KMS-11 (cell line): ENCODE measurements at regions not wholly inside any gene's neighbourhood (a gene's known extent, or its start where the extent isn't known, plus 50 kb on each side); places are given as distances from the start of the nearest gene placed in this dataset.

Experiments used
- H2AFZ ChIP-seq: fragments of 200-600 bp; sonication (generic); 2 replicates; pipeline ENCODE4 v1.6.1; 2016; ENCODE audit warnings: antibody characterized with exemption, mixed run types, low read depth
- H3K27ac ChIP-seq: fragments of 200-600 bp; sonication (generic); 2 replicates; pipeline ENCODE4 v1.6.1; 2016; ENCODE audit warnings: mild to moderate bottlenecking, mixed run types
- H3K27me3 ChIP-seq: fragments of 200-600 bp; sonication (generic); 2 replicates; pipeline ENCODE4 v1.6.1; 2017; ENCODE audit warnings: mild to moderate bottlenecking, low read depth, mixed run types, moderate library complexity; ENCODE audit not compliant: insufficient read depth
- H3K36me3 ChIP-seq: fragments of 200-600 bp; sonication (generic); 2 replicates; pipeline ENCODE4 v1.6.1; 2017; ENCODE audit warnings: mild to moderate bottlenecking, mixed run types; ENCODE audit not compliant: insufficient read depth
- H3K4me1 ChIP-seq: fragments of 200-600 bp; sonication (generic); 2 replicates; pipeline ENCODE4 v1.6.1; 2016; ENCODE audit warnings: mild to moderate bottlenecking, low read depth, mixed run types; ENCODE audit not compliant: poor library complexity, severe bottlenecking
- H3K4me2 ChIP-seq: fragments of 200-600 bp; sonication (generic); 2 replicates; pipeline ENCODE4 v1.7.0; 2016; ENCODE audit warnings: mild to moderate bottlenecking, mixed run types
- H3K4me3 ChIP-seq: fragments of 200-600 bp; sonication (generic); IDR thresholded peaks from 2 replicates; pipeline ENCODE4 v1.6.1; 2017; ENCODE audit warnings: low read depth, low read length, mixed read lengths; ENCODE audit not compliant: insufficient read depth
- H3K79me2 ChIP-seq: fragments of 200-600 bp; sonication (generic); 2 replicates; pipeline ENCODE4 v1.6.1; 2016; ENCODE audit warnings: low read depth, mixed run types; ENCODE audit not compliant: insufficient read depth
- H3K9ac ChIP-seq: fragments of 200-600 bp; sonication (generic); 2 replicates; pipeline ENCODE4 v1.6.1; 2016; ENCODE audit warnings: mild to moderate bottlenecking, mixed run types
- H4K20me1 ChIP-seq: fragments of 200-600 bp; sonication (generic); 2 replicates; pipeline ENCODE4 v1.6.1; 2016; ENCODE audit warnings: mild to moderate bottlenecking, mixed run types; ENCODE audit not compliant: insufficient read depth
- TF ChIP-seq, protein P1 (sequence below): fragments of 200-600 bp; sonication (generic); conservative IDR thresholded peaks from 2 replicates; pipeline ENCODE4 v1.6.1; 2017; ENCODE audit warnings: low read depth, mild to moderate bottlenecking, antibody characterized with exemption, low read length, moderate library complexity, mixed read lengths

DNA sequence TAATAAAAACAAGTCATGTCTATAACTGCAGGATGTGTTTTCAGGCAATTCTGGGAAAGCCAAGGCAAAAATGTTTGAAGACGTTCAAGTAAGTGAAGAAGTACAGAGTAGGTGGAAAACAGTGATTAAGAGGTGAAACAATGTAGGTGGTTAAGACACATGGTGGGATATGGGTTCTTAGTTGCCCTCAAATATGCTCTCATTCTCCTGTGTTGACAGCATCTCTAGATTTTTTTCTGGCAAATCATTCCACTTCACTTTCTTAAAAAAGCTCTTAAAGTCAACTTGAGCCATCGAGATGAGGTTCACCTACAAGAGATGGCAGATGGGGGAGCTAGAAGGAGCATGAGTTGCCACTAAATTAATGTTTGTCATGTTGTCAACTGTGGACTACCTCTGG is 1041.0 kb upstream of the CNTN5 start:
- Histone ChIP-seq H3K4me1 (no peaks in the 10 kb centered on the region), H3K27ac (no peak overlapping the region), H3K79me2 (no peaks in the 10 kb centered on the region), H4K20me1 (no peaks in the 10 kb centered on the region), H2AFZ (no peak overlapping the region), H3K9ac (no peak overlapping the region), H3K4me2 (no peak overlapping the region), H3K4me3 (no peak overlapping the region), H3K27me3 (no peaks in the 10 kb centered on the region), H3K36me3 (no peaks in the 10 kb centered on the region)
- TF ChIP-seq, protein P1, sequence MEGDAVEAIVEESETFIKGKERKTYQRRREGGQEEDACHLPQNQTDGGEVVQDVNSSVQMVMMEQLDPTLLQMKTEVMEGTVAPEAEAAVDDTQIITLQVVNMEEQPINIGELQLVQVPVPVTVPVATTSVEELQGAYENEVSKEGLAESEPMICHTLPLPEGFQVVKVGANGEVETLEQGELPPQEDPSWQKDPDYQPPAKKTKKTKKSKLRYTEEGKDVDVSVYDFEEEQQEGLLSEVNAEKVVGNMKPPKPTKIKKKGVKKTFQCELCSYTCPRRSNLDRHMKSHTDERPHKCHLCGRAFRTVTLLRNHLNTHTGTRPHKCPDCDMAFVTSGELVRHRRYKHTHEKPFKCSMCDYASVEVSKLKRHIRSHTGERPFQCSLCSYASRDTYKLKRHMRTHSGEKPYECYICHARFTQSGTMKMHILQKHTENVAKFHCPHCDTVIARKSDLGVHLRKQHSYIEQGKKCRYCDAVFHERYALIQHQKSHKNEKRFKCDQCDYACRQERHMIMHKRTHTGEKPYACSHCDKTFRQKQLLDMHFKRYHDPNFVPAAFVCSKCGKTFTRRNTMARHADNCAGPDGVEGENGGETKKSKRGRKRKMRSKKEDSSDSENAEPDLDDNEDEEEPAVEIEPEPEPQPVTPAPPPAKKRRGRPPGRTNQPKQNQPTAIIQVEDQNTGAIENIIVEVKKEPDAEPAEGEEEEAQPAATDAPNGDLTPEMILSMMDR = no peak

DNA sequence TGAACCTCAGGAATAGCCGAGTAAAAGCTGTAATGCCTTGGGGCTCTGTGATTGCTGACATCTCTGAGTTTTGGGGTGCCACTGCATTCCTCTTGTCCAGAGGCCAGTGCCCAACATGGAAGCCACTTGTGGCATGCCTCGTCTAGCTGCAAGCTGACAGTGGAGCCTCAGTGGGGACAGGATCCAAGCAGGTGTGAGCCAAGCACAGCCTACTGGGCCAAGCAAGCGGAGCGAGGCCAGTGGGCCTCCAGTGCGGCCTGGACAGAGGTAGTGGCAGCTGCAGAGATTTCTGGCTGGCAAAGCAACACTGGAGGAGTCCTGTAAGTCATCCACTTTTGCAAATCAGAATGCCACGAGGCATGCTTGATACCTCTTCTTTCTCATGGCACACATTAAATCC is 1038.2 kb upstream of the CNTN5 start:
- TF ChIP-seq, protein P1 = no peak
- Histone ChIP-seq H3K36me3 (no peaks in the 10 kb centered on the region), H3K4me1 (no peaks in the 10 kb centered on the region), H3K4me2 (no peak overlapping the region), H3K27ac (no peak overlapping the region), H4K20me1 (no peaks in the 10 kb centered on the region), H2AFZ (no peak overlapping the region), H3K4me3 (no peak overlapping the region), H3K27me3 (no peaks in the 10 kb centered on the region), H3K79me2 (no peaks in the 10 kb centered on the region), H3K9ac (no peak overlapping the region)

DNA sequence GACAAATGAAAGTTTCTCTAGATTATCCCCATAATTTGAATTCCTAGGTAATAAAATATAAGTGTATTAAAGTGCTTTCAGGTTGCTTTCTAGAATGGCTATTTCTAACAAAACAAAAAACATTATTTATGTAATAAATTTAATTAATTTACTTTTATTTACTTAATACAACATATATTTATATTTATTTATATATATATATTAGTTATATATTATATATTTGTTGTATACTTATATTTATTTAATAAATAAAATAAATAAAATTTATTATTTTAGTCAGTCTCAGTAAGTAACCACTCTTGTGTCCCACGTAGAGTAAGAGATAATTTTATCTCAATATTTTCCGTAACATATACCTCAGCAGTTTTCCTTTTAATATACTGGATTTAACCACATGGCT is 1031.6 kb upstream of the CNTN5 start:
- no peak overlapping the region for H3K9ac ChIP-seq
- no peaks in the 10 kb centered on the region for H3K4me1 ChIP-seq
- no peak overlapping the region for H2AFZ ChIP-seq
- TF ChIP-seq, protein P1 = no peak
- no peaks in the 10 kb centered on the region for H3K79me2 ChIP-seq
- no peaks in the 10 kb centered on the region for H4K20me1 ChIP-seq
- no peaks in the 10 kb centered on the region for H3K36me3 ChIP-seq
- H3K27me3 ChIP-seq = no peaks in the 10 kb centered on the region
- no peak overlapping the region for H3K27ac ChIP-seq
- no peak overlapping the region for H3K4me3 ChIP-seq
- H3K4me2 ChIP-seq = no peak overlapping the region

DNA sequence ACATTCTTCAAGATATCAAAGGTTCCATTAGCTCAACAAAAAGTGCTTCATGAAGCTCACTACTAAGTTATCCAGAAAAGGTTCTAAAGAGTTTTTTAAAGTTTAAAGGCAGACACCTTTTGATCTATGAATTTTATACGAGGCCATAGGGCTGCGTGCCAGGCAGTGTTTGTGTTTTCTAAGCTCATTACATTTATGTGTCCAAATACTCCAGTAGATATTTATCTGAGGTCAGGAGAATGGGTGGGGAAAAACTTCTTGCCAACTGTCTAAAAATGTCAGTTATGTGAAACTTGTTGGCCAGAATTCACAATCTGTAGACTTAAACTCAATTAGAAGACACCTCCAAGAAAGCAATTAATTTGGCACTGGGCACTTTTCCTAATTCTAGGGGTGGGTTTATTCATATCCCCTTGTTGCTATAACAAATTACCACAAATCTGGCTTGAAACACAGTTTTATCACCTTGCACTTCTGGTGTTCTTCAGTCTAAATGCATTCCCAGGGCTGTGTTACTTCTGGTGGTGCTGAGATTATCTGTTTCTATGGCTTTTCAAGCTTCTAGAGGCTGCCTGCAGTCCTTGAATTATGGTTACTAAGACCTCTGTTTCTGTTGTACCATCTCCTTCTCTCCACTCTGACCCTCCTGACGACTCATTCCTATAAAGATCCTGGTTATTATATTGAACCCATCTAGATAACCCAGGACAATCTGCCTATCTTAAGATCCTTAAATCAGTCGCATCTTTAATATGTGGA is 1030.4 kb upstream of the CNTN5 start:
- Histone ChIP-seq H3K4me1 (no peaks in the 10 kb centered on the region), H3K9ac (no peak overlapping the region), H3K36me3 (no peaks in the 10 kb centered on the region), H3K4me3 (no peak overlapping the region), H3K79me2 (no peaks in the 10 kb centered on the region), H4K20me1 (no peaks in the 10 kb centered on the region), H2AFZ (no peak overlapping the region), H3K27ac (no peak overlapping the region), H3K4me2 (no peak overlapping the region), H3K27me3 (no peaks in the 10 kb centered on the region)
- TF ChIP-seq, protein P1 = no peak
